ENCODE measurements at regions not wholly inside any gene's neighbourhood (a gene's known extent, or its start where the extent isn't known, plus 50 kb on each side); places are given as distances from the start of the nearest gene placed in this dataset.

- no peak for DNase-seq
- intact Hi-C loops (cut with DNase I): no loop called here
- WGBS: 90% methylated on average over 5 of the region's 5 CpGs
- H3K4me3 ChIP-seq (ENCODE audit: low read length): no peak overlapping the region
- no peak overlapping the region for H3K27ac ChIP-seq (ENCODE audit: low read length)
- no peaks in the 10 kb centered on the region for H3K27me3 ChIP-seq (ENCODE audit: control insufficient read depth, insufficient read depth)
- no peaks in the 10 kb centered on the region for H3K9me3 ChIP-seq (ENCODE audit: control insufficient read depth, low read length)
- no peaks in the 10 kb centered on the region for H3K4me1 ChIP-seq (ENCODE audit: control insufficient read depth, insufficient read depth, low read length)
- no peak for ATAC-seq
Measured at GRCh38 chr4:10278071-10278470, 161.5 kb upstream of the WDR1 start.

- no peaks in the 10 kb centered on the region for H3K27me3 ChIP-seq (ENCODE audit: control insufficient read depth, insufficient read depth)
- H3K4me3 ChIP-seq (ENCODE audit: low read length): no peak overlapping the region
- no peak overlapping the region for H3K27ac ChIP-seq (ENCODE audit: low read length)
- intact Hi-C loops (cut with DNase I): no loop called here
- H3K9me3 ChIP-seq (ENCODE audit: control insufficient read depth, low read length): no peaks in the 10 kb centered on the region
- WGBS: 87% methylated on average over 4 of the region's 4 CpGs
- no peak for DNase-seq
- no peaks in the 10 kb centered on the region for H3K4me1 ChIP-seq (ENCODE audit: control insufficient read depth, insufficient read depth, low read length)
- ATAC-seq: no peak
Measured at GRCh38 chr4:10276152-10276551, 159.6 kb upstream of the WDR1 start.

- intact Hi-C loops (cut with DNase I): no loop called here
- Histone ChIP-seq H3K27me3 (ENCODE audit: control insufficient read depth, insufficient read depth) (no peaks in the 10 kb centered on the region), H3K4me1 (ENCODE audit: control insufficient read depth, insufficient read depth, low read length) (no peaks in the 10 kb centered on the region), H3K27ac (ENCODE audit: low read length) (no peak overlapping the region), H3K9me3 (ENCODE audit: control insufficient read depth, low read length) (no peaks in the 10 kb centered on the region), H3K4me3 (ENCODE audit: low read length) (no peak overlapping the region)
- WGBS: 91% methylated on average over 4 of the region's 4 CpGs
- no peak for ATAC-seq
- no peak for DNase-seq
Measured at GRCh38 chr4:10275696-10276095, 159.1 kb upstream of the WDR1 start.

GRCh38 chr4:10273030-10273429, 156.4 kb upstream of the WDR1 start:
- H3K9me3 ChIP-seq (ENCODE audit: control insufficient read depth, low read length): no peaks in the 10 kb centered on the region
- H3K4me1 ChIP-seq (ENCODE audit: control insufficient read depth, insufficient read depth, low read length): no peaks in the 10 kb centered on the region
- no peak overlapping the region for H3K4me3 ChIP-seq (ENCODE audit: low read length)
- intact Hi-C loops (cut with DNase I): no loop called here
- no peaks in the 10 kb centered on the region for H3K27me3 ChIP-seq (ENCODE audit: control insufficient read depth, insufficient read depth)
- DNase-seq (no peak), ATAC-seq (no peak)
- no peak overlapping the region for H3K27ac ChIP-seq (ENCODE audit: low read length)
- 47% methylated on average over 4 of the region's 4 CpGs for WGBS

- no peaks in the 10 kb centered on the region for H3K4me1 ChIP-seq (ENCODE audit: control insufficient read depth, insufficient read depth, low read length)
- ATAC-seq (no peak), DNase-seq (no peak)
- no peaks in the 10 kb centered on the region for H3K27me3 ChIP-seq (ENCODE audit: control insufficient read depth, insufficient read depth)
- WGBS: 83% methylated on average over 5 of the region's 5 CpGs
- H3K27ac ChIP-seq (ENCODE audit: low read length): no peak overlapping the region
- H3K9me3 ChIP-seq (ENCODE audit: control insufficient read depth, low read length): no peaks in the 10 kb centered on the region
- H3K4me3 ChIP-seq (ENCODE audit: low read length): no peak overlapping the region
- intact Hi-C loops (cut with DNase I): no loop called here
Measured at GRCh38 chr4:10272511-10272910, 155.9 kb upstream of the WDR1 start.

- Histone ChIP-seq H3K4me3 (ENCODE audit: low read length) (no peak overlapping the region), H3K4me1 (ENCODE audit: control insufficient read depth, insufficient read depth, low read length) (no peaks in the 10 kb centered on the region), H3K27me3 (ENCODE audit: control insufficient read depth, insufficient read depth) (no peaks in the 10 kb centered on the region), H3K9me3 (ENCODE audit: control insufficient read depth, low read length) (no peaks in the 10 kb centered on the region), H3K27ac (ENCODE audit: low read length) (no peak overlapping the region)
- intact Hi-C loops (cut with DNase I): no loop called here
- WGBS: 82% methylated on average over 4 of the region's 4 CpGs
- DNase-seq (no peak), ATAC-seq (no peak)
Measured at GRCh38 chr4:10267066-10267465, 150.5 kb upstream of the WDR1 start.

GRCh38 chr4:10260777-10261176, 144.2 kb upstream of the WDR1 start:
- intact Hi-C loops (cut with DNase I): no loop called here
- DNase-seq (no peak), ATAC-seq (no peak)
- Histone ChIP-seq H3K27me3 (ENCODE audit: control insufficient read depth, insufficient read depth) (no peaks in the 10 kb centered on the region), H3K4me1 (ENCODE audit: control insufficient read depth, insufficient read depth, low read length) (no peaks in the 10 kb centered on the region), H3K9me3 (ENCODE audit: control insufficient read depth, low read length) (no peaks in the 10 kb centered on the region), H3K27ac (ENCODE audit: low read length) (no peak overlapping the region), H3K4me3 (ENCODE audit: low read length) (no peak overlapping the region)
- 72% methylated on average over 2 of the region's 2 CpGs for WGBS

- 84% methylated on average over 2 of the region's 2 CpGs for WGBS
- Histone ChIP-seq H3K4me3 (ENCODE audit: low read length) (no peak overlapping the region), H3K4me1 (ENCODE audit: control insufficient read depth, insufficient read depth, low read length) (no peaks in the 10 kb centered on the region), H3K9me3 (ENCODE audit: control insufficient read depth, low read length) (no peaks in the 10 kb centered on the region), H3K27me3 (ENCODE audit: control insufficient read depth, insufficient read depth) (no peaks in the 10 kb centered on the region), H3K27ac (ENCODE audit: low read length) (no peak overlapping the region)
- ATAC-seq (no peak), DNase-seq (no peak)
- intact Hi-C loops (cut with DNase I): no loop called here
Measured at GRCh38 chr4:10259976-10260375, 143.4 kb upstream of the WDR1 start.

GRCh38 chr4:10256203-10256602, 139.6 kb upstream of the WDR1 start:
- WGBS: 69% methylated on average over 3 of the region's 3 CpGs
- H3K27me3 ChIP-seq (ENCODE audit: control insufficient read depth, insufficient read depth): no peaks in the 10 kb centered on the region
- no peak overlapping the region for H3K4me3 ChIP-seq (ENCODE audit: low read length)
- H3K9me3 ChIP-seq (ENCODE audit: control insufficient read depth, low read length): no peaks in the 10 kb centered on the region
- no peak for ATAC-seq
- intact Hi-C loops (cut with DNase I): no loop called here
- no peak overlapping the region for H3K27ac ChIP-seq (ENCODE audit: low read length)
- no peak for DNase-seq
- H3K4me1 ChIP-seq (ENCODE audit: control insufficient read depth, insufficient read depth, low read length): no peaks in the 10 kb centered on the region

GRCh38 chr4:10253765-10254164, 137.2 kb upstream of the WDR1 start:
- Histone ChIP-seq H3K27ac (ENCODE audit: low read length) (no peak overlapping the region), H3K4me1 (ENCODE audit: control insufficient read depth, insufficient read depth, low read length) (no peaks in the 10 kb centered on the region), H3K27me3 (ENCODE audit: control insufficient read depth, insufficient read depth) (no peaks in the 10 kb centered on the region), H3K9me3 (ENCODE audit: control insufficient read depth, low read length) (no peaks in the 10 kb centered on the region), H3K4me3 (ENCODE audit: low read length) (no peak overlapping the region)
- 76% methylated on average over 6 of the region's 6 CpGs for WGBS
- intact Hi-C loops (cut with DNase I): no loop called here
- ATAC-seq (no peak), DNase-seq (no peak)

- WGBS: 69% methylated on average over 7 of the region's 7 CpGs
- no peak for ATAC-seq
Measured at GRCh38 chr4:10245751-10246150, 129.2 kb upstream of the WDR1 start.

GRCh38 chr4:10243856-10244255, 127.3 kb upstream of the WDR1 start:
- no peaks in the 10 kb centered on the region for H3K27me3 ChIP-seq (ENCODE audit: control insufficient read depth, insufficient read depth)
- H3K27ac ChIP-seq (ENCODE audit: low read length): no peak overlapping the region
- no peaks in the 10 kb centered on the region for H3K4me1 ChIP-seq (ENCODE audit: control insufficient read depth, insufficient read depth, low read length)
- ATAC-seq (no peak), DNase-seq (no peak)
- 90% methylated on average over 2 of the region's 2 CpGs for WGBS
- intact Hi-C loops (cut with DNase I): no loop called here
- no peak overlapping the region for H3K4me3 ChIP-seq (ENCODE audit: low read length)
- no peaks in the 10 kb centered on the region for H3K9me3 ChIP-seq (ENCODE audit: control insufficient read depth, low read length)

More at GRCh38 chr4:10245751-10246150, 129.2 kb upstream of the WDR1 start:
- intact Hi-C loops (cut with DNase I): no loop called here
- H3K4me1 ChIP-seq (ENCODE audit: control insufficient read depth, insufficient read depth, low read length): no peaks in the 10 kb centered on the region
- no peaks in the 10 kb centered on the region for H3K9me3 ChIP-seq (ENCODE audit: control insufficient read depth, low read length)
- no peak for DNase-seq
- no peak overlapping the region for H3K4me3 ChIP-seq (ENCODE audit: low read length)
- H3K27me3 ChIP-seq (ENCODE audit: control insufficient read depth, insufficient read depth): no peaks in the 10 kb centered on the region
- H3K27ac ChIP-seq (ENCODE audit: low read length): no peak overlapping the region

Data from right cardiac atrium (tissue), 5 donors.